Type B pancreatic cell (in vitro differentiated cells): ENCODE measurements at regions not wholly inside any gene's neighbourhood (a gene's known extent, or its start where the extent isn't known, plus 50 kb on each side); places are given as distances from the start of the nearest gene placed in this dataset.

ENCODE experiments used
- DNase-seq: peaks from one replicate; pipeline ENCODE4 v3.0.0; 2021; ENCODE audit warnings: mixed read lengths; ENCODE audit not compliant: unreplicated experiment; ENCODE audit errors: extremely low spot score
- H3K27ac Mint-ChIP-seq: 2 replicates; pipeline ENCODE4 v1.8.0; 2021; ENCODE audit warnings: mild to moderate bottlenecking, mixed read lengths
- H3K27me3 Mint-ChIP-seq: 2 replicates; pipeline ENCODE4 v1.8.0; 2021; ENCODE audit warnings: mixed read lengths
- H3K36me3 Mint-ChIP-seq: 2 replicates; pipeline ENCODE4 v1.8.0; 2021; ENCODE audit warnings: mixed read lengths
- H3K4me1 Mint-ChIP-seq: one replicate; pipeline ENCODE4 v1.8.0; 2021; ENCODE audit warnings: mixed read lengths; ENCODE audit not compliant: unreplicated experiment
- H3K4me3 Mint-ChIP-seq: 2 replicates; pipeline ENCODE4 v1.8.0; 2021; ENCODE audit warnings: mild to moderate bottlenecking, mixed read lengths
- H3K9me3 Mint-ChIP-seq: 2 replicates; pipeline ENCODE4 v1.8.0; 2021; ENCODE audit warnings: mixed read lengths
- TF ChIP-seq, protein P1 (sequence below): fragments of 200-600 bp; sonication (generic); conservative IDR thresholded peaks from 2 replicates; pipeline ENCODE4 v1.5.0; 2021; ENCODE audit warnings: antibody characterized with exemption, mild to moderate bottlenecking

DNA sequence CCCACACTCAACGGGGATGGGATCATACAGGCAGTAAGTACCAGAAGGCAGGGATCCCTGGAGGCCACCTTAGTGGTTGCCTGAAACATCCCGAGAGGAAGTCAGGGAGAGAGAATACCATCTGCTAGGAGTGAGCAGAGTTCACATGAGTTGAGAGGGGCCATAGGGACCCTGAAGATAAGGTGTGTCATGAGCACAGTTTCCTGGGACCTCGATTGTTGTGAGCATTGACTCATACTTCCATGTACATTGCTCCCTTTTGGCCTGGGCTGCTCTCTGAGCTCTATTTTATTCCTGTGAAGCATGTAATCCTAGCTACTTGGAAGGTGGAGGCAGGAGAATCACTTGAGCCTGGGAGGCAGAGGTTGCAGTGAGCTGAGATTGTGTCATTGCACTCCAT lies 120.5 kb downstream of the TBC1D30 start:
- H3K27ac Mint-ChIP-seq, result no peak overlapping the region
- no peaks in the 10 kb centered on the region for H3K36me3 Mint-ChIP-seq
- no peak for DNase-seq
- H3K27me3 Mint-ChIP-seq, result peaks cover 3% of the 10 kb centered on the region
- no peaks in the 10 kb centered on the region for H3K4me1 Mint-ChIP-seq
- TF ChIP-seq, protein P1, sequence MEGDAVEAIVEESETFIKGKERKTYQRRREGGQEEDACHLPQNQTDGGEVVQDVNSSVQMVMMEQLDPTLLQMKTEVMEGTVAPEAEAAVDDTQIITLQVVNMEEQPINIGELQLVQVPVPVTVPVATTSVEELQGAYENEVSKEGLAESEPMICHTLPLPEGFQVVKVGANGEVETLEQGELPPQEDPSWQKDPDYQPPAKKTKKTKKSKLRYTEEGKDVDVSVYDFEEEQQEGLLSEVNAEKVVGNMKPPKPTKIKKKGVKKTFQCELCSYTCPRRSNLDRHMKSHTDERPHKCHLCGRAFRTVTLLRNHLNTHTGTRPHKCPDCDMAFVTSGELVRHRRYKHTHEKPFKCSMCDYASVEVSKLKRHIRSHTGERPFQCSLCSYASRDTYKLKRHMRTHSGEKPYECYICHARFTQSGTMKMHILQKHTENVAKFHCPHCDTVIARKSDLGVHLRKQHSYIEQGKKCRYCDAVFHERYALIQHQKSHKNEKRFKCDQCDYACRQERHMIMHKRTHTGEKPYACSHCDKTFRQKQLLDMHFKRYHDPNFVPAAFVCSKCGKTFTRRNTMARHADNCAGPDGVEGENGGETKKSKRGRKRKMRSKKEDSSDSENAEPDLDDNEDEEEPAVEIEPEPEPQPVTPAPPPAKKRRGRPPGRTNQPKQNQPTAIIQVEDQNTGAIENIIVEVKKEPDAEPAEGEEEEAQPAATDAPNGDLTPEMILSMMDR, result no peak
- no peaks in the 10 kb centered on the region for H3K9me3 Mint-ChIP-seq
- no peak overlapping the region for H3K4me3 Mint-ChIP-seq

DNA sequence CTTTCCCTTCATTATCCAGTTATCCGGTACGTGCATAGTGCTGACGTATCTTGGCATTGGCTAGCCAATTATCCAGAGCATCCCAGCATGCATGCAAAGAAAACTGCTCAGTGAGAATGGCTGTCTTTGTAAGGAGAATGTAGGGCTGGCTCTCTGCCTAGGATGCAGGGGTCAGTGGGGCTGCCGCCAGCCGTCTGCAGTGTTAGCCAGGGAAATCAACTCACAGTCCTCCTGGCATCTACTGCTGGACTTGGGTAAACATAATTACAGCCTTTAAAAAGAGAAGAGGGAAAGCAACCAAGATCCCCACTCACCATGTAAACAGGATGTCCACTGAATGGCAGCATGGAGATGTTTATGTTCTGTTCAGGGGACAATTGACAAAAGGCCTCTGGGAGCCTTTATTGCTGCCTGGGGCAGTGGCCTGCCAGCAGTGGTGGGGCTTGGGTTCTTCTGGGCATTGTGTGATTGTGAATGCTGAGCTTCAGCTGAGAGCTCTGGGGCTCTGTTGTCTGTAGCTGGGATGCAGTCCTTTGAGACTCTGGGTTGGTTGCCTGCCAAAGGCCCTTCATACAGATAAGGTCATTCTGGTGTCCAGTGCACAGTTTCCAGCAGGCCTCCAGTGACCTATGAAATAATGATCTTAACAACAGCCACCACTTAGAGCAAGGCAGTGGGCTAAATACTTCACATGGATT lies 121.8 kb downstream of the TBC1D30 start:
- TF ChIP-seq, protein P1, result no peak
- no peak overlapping the region for H3K27ac Mint-ChIP-seq
- DNase-seq, result no peak
- no peak overlapping the region for H3K4me3 Mint-ChIP-seq
- H3K27me3 Mint-ChIP-seq, result peaks cover 3% of the 10 kb centered on the region
- no peaks in the 10 kb centered on the region for H3K36me3 Mint-ChIP-seq
- H3K9me3 Mint-ChIP-seq, result no peaks in the 10 kb centered on the region
- H3K4me1 Mint-ChIP-seq, result peaks cover 5% of the 10 kb centered on the region

DNA sequence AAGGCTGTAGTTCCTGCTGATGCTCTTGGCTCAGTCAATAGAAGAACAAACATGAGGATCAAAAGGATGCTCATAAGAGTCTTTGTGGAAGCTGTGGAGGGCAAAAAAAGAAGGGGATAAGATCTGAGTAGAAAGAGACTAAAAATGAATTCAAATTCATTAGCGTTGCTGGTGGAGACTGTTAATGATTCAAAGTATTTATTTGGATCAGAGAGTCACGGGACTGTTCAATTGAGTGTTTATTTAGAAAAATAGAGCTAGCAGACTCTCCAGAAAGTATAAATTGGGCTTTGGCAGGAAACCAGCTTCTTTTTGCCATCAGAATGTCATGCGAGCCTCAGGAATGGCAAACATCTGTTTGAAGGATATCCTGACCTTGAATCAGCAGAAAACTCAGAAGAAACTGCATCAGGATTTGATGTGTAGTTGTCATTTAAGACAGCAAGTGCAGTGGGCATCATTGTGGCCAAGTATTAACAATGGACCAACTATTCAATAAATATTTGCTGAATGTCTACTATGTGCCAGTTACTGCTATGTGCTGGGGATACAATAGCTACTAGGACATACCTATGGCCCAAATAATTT lies 126.4 kb downstream of the TBC1D30 start:
- Mint-ChIP-seq H3K27ac (no peak overlapping the region), H3K36me3 (no peaks in the 10 kb centered on the region), H3K4me1 (peaks cover 7% of the 10 kb centered on the region), H3K4me3 (no peak overlapping the region), H3K27me3 (peaks cover 6% of the 10 kb centered on the region), H3K9me3 (no peaks in the 10 kb centered on the region)
- DNase-seq, result no peak
- TF ChIP-seq, protein P1, result no peak

DNA sequence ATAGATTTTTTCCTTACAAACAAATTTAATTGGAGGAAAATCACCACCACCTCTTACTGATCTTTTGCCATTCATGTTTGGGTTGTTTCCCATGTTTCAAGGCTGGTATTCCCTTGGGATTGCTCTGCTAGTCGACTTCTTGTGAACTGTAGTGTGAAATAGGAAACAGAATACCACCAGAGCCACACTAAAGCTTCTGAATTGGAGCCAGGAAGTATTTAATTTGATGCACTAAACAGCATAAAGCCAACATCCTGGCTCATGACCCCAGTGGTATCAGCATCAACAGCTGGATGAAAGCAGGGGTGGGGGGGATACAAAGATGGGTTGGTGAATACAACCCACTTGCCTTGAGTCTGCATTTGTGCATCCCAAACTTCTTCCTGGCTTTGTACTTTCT lies 127.5 kb downstream of the TBC1D30 start:
- TF ChIP-seq, protein P1, result no peak
- peaks cover 8% of the 10 kb centered on the region for H3K4me1 Mint-ChIP-seq
- H3K4me3 Mint-ChIP-seq, result no peak overlapping the region
- no peak overlapping the region for H3K27ac Mint-ChIP-seq
- H3K27me3 Mint-ChIP-seq, result peaks cover 6% of the 10 kb centered on the region
- no peaks in the 10 kb centered on the region for H3K9me3 Mint-ChIP-seq
- no peak for DNase-seq
- H3K36me3 Mint-ChIP-seq, result no peaks in the 10 kb centered on the region

DNA sequence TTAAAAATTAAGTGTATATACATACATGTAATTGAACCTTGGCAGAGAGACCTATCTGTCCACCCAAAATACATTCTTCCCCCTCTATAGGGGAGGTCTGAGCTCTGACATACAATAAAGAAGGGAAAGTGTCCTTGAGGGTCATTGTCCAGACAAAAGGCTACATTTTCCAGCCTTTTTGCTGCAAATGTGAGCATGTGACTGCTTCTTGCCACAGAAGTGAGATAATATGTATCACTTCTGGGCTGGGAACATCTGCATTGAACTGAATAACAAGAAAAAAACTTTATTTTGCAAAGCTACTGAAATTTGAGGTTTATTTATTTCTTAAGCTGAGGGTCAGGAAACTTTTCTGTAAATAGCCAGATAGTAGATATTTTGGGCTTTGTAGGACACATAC lies 131.3 kb downstream of the TBC1D30 start:
- Mint-ChIP-seq H3K36me3 (no peaks in the 10 kb centered on the region), H3K27ac (no peak overlapping the region), H3K4me3 (no peak overlapping the region), H3K27me3 (peaks cover 3% of the 10 kb centered on the region), H3K9me3 (no peaks in the 10 kb centered on the region), H3K4me1 (peaks cover 4% of the 10 kb centered on the region)
- TF ChIP-seq, protein P1, result no peak
- DNase-seq, result no peak
